PC-9 (cell line): ENCODE measurements at regions not wholly inside any gene's neighbourhood (a gene's known extent, or its start where the extent isn't known, plus 50 kb on each side); places are given as distances from the start of the nearest gene placed in this dataset.

Source experiments
- CTCF ChIP-seq: fragments of 200-600 bp; sonication (generic); conservative IDR thresholded peaks from 2 replicates; pipeline ENCODE4 v1.6.1; 2017; ENCODE audit warnings: mixed run types, antibody characterized with exemption, mild to moderate bottlenecking, moderate library complexity
- EZH2 ChIP-seq: fragments of 200-600 bp; sonication (generic); IDR thresholded peaks from 2 replicates; pipeline ENCODE4 v1.8.0; 2017; ENCODE audit warnings: antibody characterized with exemption, low read depth

GRCh38 chr4:65831828-65832227 is 161.5 kb upstream of the EPHA5 start:
- TF ChIP-seq CTCF (no peak), EZH2 (no peak)
